Left ventricle myocardium inferior (tissue), 1 donor: ENCODE measurements at regions not wholly inside any gene's neighbourhood (a gene's known extent, or its start where the extent isn't known, plus 50 kb on each side); places are given as distances from the start of the nearest gene placed in this dataset.

Experiments
- DNase-seq: peaks from one replicate; pipeline ENCODE4 v3.0.0-alpha.2; 2020
- H3K27ac ChIP-seq: fragments of 200-600 bp; replicated peaks from 2 replicates; pipeline ENCODE4 v1.8.0; 2021
- H3K27me3 ChIP-seq: fragments of 200-600 bp; 2 replicates; pipeline ENCODE4 v1.8.0; 2021; ENCODE audit warnings: low read depth
- H3K36me3 ChIP-seq: fragments of 200-600 bp; 2 replicates; pipeline ENCODE4 v1.8.0; 2021
- H3K4me1 ChIP-seq: fragments of 200-600 bp; 2 replicates; pipeline ENCODE4 v1.8.0; 2021
- H3K4me3 ChIP-seq: fragments of 200-600 bp; 2 replicates; pipeline ENCODE4 v1.8.0; 2021; ENCODE audit warnings: mild to moderate bottlenecking, moderate library complexity
- H3K9me3 ChIP-seq: fragments of 200-600 bp; replicated peaks from 2 replicates; pipeline ENCODE4 v1.8.0; 2021
- intact Hi-C: fragments of 100-400 bp; cut with micrococcal nuclease; formaldehyde crosslinking; loops from one replicate; pipeline ENCODE4 v1.11.0; 2022
- TF ChIP-seq, protein P1 (sequence below): fragments of 200-600 bp; IDR thresholded peaks from 2 replicates; pipeline ENCODE4 v1.8.0; 2021; ENCODE audit warnings: antibody characterized with exemption, mild to moderate bottlenecking, borderline replicate concordance
- donor health status: DM: no; HTN: yes; CAD: no; lungs with severe emphysema.

DNA sequence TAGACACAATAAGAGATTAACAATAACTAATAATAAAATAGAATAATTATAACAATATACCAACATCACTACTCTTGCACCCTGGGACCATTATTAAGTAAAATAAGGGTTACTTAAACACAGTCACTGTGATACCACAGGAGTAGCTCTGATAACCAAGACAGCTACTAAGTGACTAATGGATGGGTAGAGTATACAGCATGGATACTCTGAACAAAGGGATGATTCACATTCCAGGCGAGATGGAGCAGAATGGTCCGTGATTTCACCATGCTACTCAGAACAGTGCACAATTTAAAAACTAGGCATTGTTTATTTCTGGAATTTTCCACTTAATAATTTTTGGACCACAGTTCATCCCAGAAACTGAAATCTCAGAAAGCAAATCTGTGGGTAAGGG lies 80.0 kb upstream of the FUT9 start:
- TF ChIP-seq, protein P1, sequence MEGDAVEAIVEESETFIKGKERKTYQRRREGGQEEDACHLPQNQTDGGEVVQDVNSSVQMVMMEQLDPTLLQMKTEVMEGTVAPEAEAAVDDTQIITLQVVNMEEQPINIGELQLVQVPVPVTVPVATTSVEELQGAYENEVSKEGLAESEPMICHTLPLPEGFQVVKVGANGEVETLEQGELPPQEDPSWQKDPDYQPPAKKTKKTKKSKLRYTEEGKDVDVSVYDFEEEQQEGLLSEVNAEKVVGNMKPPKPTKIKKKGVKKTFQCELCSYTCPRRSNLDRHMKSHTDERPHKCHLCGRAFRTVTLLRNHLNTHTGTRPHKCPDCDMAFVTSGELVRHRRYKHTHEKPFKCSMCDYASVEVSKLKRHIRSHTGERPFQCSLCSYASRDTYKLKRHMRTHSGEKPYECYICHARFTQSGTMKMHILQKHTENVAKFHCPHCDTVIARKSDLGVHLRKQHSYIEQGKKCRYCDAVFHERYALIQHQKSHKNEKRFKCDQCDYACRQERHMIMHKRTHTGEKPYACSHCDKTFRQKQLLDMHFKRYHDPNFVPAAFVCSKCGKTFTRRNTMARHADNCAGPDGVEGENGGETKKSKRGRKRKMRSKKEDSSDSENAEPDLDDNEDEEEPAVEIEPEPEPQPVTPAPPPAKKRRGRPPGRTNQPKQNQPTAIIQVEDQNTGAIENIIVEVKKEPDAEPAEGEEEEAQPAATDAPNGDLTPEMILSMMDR = no peak

DNA sequence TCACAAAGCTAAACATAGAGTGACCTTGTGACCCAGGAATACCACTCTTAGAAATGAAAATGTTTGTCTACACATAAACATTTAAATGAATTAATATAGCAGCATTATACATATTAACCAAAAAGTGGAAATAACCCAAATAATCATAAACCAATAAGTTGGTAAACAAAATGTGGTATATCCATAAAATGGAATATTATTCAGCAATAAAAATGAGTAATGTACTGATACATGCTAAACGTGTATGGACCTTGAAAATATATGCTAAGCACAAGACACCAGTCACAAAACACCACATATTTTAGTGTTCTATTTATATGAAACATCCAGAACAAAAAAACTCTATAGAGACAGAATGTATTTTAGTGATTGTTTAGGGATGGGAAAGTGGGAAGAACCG lies 68.9 kb upstream of the FUT9 start:
- Histone ChIP-seq H3K27ac (no peak overlapping the region), H3K36me3 (no peaks in the 10 kb centered on the region), H3K27me3 (no peaks in the 10 kb centered on the region), H3K4me3 (no peak overlapping the region), H3K9me3 (peaks cover 25% of the 10 kb centered on the region), H3K4me1 (no peaks in the 10 kb centered on the region)
- TF ChIP-seq, protein P1 = no peak
- no peak for DNase-seq
- intact Hi-C loops = no loop called here

More for the DNA sequence above, 80.0 kb upstream of the FUT9 start:
- Histone ChIP-seq H3K4me3 (no peak overlapping the region), H3K9me3 (peaks cover 3% of the 10 kb centered on the region), H3K27ac (no peak overlapping the region), H3K4me1 (no peaks in the 10 kb centered on the region), H3K36me3 (no peaks in the 10 kb centered on the region), H3K27me3 (no peaks in the 10 kb centered on the region)
- DNase-seq = no peak
- intact Hi-C loops = no loop called here

DNA sequence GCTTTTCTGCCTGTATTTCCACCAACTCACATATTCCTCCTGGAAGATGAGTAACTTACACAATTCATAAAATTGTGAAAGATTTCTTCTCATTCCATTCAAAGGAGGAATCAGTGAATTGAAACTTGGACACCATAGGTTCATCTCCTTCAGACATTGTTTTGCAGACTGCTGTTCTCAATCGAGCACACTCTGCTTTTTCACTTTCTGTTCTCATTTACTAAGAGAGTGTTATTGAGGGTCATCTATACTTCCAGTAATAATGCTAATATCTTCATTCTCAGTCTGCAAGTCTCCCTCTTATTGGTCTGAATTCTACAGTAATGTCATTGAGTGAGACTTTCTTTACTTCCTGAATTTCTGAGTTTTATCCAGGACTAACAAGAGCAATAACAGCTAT lies 67.5 kb upstream of the FUT9 start:
- H3K36me3 ChIP-seq = no peaks in the 10 kb centered on the region
- no peak overlapping the region for H3K27ac ChIP-seq
- H3K27me3 ChIP-seq = no peaks in the 10 kb centered on the region
- no peak overlapping the region for H3K4me3 ChIP-seq
- intact Hi-C loops = no loop called here
- TF ChIP-seq, protein P1 = no peak
- peaks cover 25% of the 10 kb centered on the region for H3K9me3 ChIP-seq
- H3K4me1 ChIP-seq = no peaks in the 10 kb centered on the region
- no peak for DNase-seq

DNA sequence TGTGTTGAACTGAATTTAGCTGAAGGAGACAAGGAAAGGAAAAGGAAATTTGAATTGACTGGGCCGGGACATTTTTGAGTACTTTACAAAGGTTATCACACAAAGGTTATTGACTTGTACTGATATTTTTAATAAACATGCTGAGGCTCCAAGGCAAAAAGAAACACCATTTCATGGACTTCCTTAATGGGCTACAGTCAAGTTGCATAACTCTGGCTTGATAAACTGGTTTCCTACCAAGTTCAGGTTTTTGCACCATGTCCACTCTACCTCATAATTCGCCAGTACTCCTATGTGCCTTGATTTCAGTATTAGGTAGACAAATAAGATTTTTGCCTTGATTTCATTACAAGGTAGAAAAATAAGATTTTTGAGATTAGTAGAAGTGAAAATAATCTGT lies 65.8 kb upstream of the FUT9 start:
- intact Hi-C loops = no loop called here
- Histone ChIP-seq H3K9me3 (peaks cover 25% of the 10 kb centered on the region), H3K4me1 (no peaks in the 10 kb centered on the region), H3K36me3 (no peaks in the 10 kb centered on the region), H3K4me3 (no peak overlapping the region), H3K27me3 (no peaks in the 10 kb centered on the region), H3K27ac (no peak overlapping the region)
- TF ChIP-seq, protein P1 = no peak
- DNase-seq = no peak

DNA sequence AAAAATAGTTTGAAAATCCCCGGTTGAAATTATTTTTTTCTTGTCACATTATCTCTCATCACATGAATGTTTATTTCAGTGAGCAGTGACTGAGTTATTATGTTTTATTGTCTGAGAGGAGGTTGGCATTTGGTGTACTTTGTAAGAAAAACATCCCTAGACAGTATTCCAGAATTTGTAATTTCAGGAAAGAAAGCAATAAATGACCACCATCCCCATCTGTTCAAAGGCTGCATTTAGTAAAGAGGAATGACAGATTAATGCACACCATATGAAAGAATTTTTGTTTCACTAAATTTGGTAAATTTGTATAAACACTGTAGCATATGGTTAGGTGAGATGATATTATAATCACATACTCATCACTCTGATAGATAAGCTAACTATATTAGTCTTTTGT lies 57.1 kb upstream of the FUT9 start:
- Histone ChIP-seq H3K27ac (no peak overlapping the region), H3K27me3 (no peaks in the 10 kb centered on the region), H3K4me1 (no peaks in the 10 kb centered on the region), H3K36me3 (no peaks in the 10 kb centered on the region), H3K4me3 (no peak overlapping the region), H3K9me3 (peaks cover 8% of the 10 kb centered on the region)
- intact Hi-C loops = no loop called here
- DNase-seq = no peak
- TF ChIP-seq, protein P1 = no peak

DNA sequence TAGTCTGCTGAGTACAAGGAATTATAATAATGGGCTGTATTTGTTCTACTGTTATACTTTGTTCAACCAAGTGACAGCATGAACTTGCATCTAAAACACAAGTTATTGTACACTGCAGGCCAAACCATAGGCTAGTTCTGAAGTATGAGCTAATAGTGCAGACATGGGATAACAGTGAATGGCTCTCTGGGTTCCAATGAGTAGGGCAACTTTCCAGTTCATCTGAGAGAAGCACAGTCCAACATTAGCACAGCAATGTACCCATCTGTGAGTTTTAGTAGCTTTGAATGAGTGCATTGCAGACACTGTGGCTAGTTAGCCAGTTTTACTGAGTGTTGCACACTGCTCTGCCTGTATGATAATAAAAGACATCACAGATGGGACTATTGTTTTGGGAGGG lies 56.5 kb upstream of the FUT9 start:
- H3K36me3 ChIP-seq = no peaks in the 10 kb centered on the region
- peaks cover 13% of the 10 kb centered on the region for H3K9me3 ChIP-seq
- no peak overlapping the region for H3K4me3 ChIP-seq
- no peaks in the 10 kb centered on the region for H3K27me3 ChIP-seq
- no peak overlapping the region for H3K27ac ChIP-seq
- DNase-seq = no peak
- TF ChIP-seq, protein P1 = no peak
- no peaks in the 10 kb centered on the region for H3K4me1 ChIP-seq
- intact Hi-C loops = no loop called here
